AG04450 (cell line): ENCODE measurements at regions not wholly inside any gene's neighbourhood (a gene's known extent, or its start where the extent isn't known, plus 50 kb on each side); places are given as distances from the start of the nearest gene placed in this dataset.

Experiments
- CTCF ChIA-PET: fragments of 300-600, 350-600 bp; formaldehyde crosslinking; extraction: SDS; loops from one replicate; lab custom pipeline; 2022; ENCODE audit warnings: antibody characterized with exemption, inconsistent platforms; lab: Charles Lee
- POLR2A ChIA-PET: fragments of 350-600 bp; formaldehyde crosslinking; extraction: SDS; loops from one replicate; lab custom pipeline; 2021; ENCODE audit warnings: antibody characterized with exemption, inconsistent platforms; lab: Yijun Ruan, JAX
- DNase-seq: peaks from one replicate; pipeline ENCODE4 v3.0.0-alpha.2; 2011; ENCODE audit warnings: low read depth, low spot score
- H3K27ac ChIP-seq: one replicate; pipeline ENCODE4 v1.5.1; 2012; ENCODE audit warnings: low read depth, low read length, control low read depth
- H3K27me3 ChIP-seq: one replicate; pipeline ENCODE4 v1.6.0; 2012; ENCODE audit warnings: low read length; ENCODE audit not compliant: control insufficient read depth, insufficient read depth
- H3K4me3 ChIP-seq: 2 replicates; pipeline ENCODE4 v1.5.1; 2011; ENCODE audit warnings: mild to moderate bottlenecking, low read depth, low read length, control low read depth
- H3K9me3 ChIP-seq: 2 replicates; pipeline ENCODE4 v1.5.1; 2012; ENCODE audit warnings: low read length; ENCODE audit not compliant: control insufficient read depth, insufficient read depth
- TF ChIP-seq, protein P1 (sequence below): IDR thresholded peaks from 2 replicates; pipeline ENCODE4 v1.5.1; 2011; ENCODE audit warnings: low read depth, low read length, control low read depth, inconsistent platforms

DNA sequence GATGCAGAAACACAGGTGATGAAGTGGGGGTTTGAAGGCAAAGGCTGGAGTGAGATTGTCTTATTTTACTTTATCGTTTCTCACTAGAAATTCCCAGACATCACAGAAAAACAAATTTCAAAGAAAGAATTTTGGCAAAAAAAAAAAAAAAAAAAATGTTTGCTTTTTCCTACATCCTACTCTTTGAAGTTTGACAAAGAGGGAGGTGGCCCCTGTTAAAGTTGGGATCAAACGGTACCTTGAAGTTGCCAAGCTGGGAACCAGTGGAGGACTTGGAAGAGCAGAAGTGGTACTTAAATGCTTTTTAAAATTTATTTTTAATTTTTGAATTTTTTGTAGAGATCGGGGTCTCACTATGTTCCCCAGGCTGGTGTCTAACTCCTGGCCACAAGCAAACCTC, 63.9 kb upstream of the KIF5B start:
- Histone ChIP-seq H3K9me3 (peaks cover 17% of the 10 kb centered on the region), H3K27me3 (peaks cover 13% of the 10 kb centered on the region), H3K4me3 (no peak overlapping the region), H3K27ac (no peak overlapping the region)
- CTCF ChIA-PET, result no interaction called here
- POLR2A ChIA-PET, result interaction anchor here (1.0 kb wide), 1 partner anchor 19 kb away, joined by 6 read pairs; no protein-coding TSS in a partner anchor
- TF ChIP-seq, protein P1, sequence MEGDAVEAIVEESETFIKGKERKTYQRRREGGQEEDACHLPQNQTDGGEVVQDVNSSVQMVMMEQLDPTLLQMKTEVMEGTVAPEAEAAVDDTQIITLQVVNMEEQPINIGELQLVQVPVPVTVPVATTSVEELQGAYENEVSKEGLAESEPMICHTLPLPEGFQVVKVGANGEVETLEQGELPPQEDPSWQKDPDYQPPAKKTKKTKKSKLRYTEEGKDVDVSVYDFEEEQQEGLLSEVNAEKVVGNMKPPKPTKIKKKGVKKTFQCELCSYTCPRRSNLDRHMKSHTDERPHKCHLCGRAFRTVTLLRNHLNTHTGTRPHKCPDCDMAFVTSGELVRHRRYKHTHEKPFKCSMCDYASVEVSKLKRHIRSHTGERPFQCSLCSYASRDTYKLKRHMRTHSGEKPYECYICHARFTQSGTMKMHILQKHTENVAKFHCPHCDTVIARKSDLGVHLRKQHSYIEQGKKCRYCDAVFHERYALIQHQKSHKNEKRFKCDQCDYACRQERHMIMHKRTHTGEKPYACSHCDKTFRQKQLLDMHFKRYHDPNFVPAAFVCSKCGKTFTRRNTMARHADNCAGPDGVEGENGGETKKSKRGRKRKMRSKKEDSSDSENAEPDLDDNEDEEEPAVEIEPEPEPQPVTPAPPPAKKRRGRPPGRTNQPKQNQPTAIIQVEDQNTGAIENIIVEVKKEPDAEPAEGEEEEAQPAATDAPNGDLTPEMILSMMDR, result no peak
- DNase-seq, result no peak

DNA sequence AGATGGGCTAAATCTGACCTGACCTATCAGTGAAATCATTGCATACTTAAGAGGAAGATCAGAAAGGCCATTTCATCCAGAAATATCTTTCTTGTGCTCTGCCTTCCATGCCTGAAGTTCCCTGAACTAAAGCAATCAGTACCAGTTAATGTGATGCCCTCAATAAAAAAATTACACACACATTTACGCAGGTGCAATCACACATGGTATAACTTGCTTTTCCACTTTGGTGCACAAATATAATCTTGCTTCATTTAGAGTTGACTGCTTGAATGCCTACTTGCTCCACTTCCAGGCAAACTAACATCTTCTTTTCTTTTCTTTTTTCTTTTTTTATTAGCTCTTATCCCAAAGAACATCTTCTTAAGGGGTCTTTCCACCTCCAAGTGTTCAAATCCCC, 58.3 kb upstream of the KIF5B start:
- Histone ChIP-seq H3K27ac (no peak overlapping the region), H3K27me3 (peaks cover 16% of the 10 kb centered on the region), H3K9me3 (peaks cover 5% of the 10 kb centered on the region; the same call in 1 of the 2 replicates), H3K4me3 (no peak overlapping the region)
- ChIA-PET POLR2A (no interaction called here), CTCF (interaction anchor here (0.6 kb wide), 1 partner anchor 297 kb away, joined by 5 read pairs; no protein-coding TSS in a partner anchor)
- TF ChIP-seq, protein P1, result no peak
- DNase-seq, result no peak

DNA sequence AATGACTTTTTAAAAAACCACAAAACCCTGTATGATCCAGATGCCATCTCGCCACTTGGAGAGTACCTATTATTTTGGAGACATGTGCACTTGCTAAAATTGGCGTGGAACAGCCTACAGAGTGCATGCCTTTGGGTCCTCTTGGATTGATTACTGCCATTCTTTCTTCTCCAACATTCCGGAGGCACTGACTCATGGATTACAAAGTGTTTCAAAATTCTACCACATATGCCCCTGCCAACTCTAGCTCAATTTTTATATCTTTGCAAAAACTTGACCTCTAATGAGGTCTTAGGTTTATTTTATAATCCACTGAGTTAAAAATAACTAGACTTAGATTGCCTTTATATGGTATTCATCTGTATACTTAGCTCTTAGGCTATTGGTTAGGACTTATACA, 55.8 kb upstream of the KIF5B start:
- Histone ChIP-seq H3K27me3 (peaks cover 19% of the 10 kb centered on the region), H3K9me3 (peaks cover 6% of the 10 kb centered on the region; the same call in 1 of the 2 replicates), H3K27ac (no peak overlapping the region), H3K4me3 (no peak overlapping the region)
- CTCF ChIA-PET, result no interaction called here
- TF ChIP-seq, protein P1, result no peak
- POLR2A ChIA-PET, result interaction anchor here (1.0 kb wide), 1 partner anchor 11 kb away, joined by 4 read pairs; no protein-coding TSS in a partner anchor
- peak; percentile 1 for DNase-seq

DNA sequence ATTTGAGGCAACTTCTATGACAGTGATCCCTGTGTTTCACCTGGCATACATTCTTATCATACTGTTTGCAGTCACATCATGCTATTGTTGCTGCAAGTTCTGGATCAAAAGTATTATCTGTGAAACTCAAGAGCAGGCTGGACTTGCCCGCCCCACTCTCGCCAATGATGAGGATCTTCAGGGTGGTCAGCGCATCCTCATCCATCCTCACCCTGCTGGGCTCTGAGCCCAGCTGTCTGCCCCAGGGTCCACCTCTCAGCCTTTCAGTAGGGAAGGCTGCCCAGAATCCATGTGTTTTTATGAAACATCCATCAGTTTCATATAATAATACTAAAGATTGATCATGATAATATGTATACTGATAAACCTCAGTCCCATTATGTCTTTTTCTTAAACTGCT, 55.4 kb upstream of the KIF5B start:
- no peak overlapping the region for H3K4me3 ChIP-seq

DNA sequence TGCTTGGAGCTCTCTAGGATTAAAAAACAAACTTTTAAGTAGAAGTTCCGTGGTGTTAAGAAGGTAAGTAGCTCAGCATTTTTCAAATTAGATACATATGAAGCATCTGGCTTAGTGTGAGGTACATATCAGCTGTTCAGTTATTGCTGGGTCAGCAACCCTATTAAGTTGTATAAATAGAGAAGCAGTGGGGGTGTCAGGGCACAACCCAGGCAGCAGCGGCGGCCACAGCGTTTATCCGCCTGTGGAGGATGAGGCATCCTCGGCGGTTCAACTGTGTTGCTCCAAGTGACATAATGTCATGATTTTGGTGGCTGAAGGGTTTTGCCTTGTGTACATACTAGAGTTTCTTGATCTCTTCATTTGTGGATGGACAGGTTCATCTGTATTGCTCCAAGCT, 54.6 kb upstream of the KIF5B start:
- ChIA-PET CTCF (no interaction called here), POLR2A (no interaction called here)
- Histone ChIP-seq H3K27ac (no peak overlapping the region), H3K9me3 (peaks cover 6% of the 10 kb centered on the region; the same call in 1 of the 2 replicates), H3K27me3 (peaks cover 15% of the 10 kb centered on the region), H3K4me3 (no peak overlapping the region)
- TF ChIP-seq, protein P1, result no peak
- no peak for DNase-seq

More for the DNA sequence above, 55.4 kb upstream of the KIF5B start:
- Histone ChIP-seq H3K27me3 (peaks cover 19% of the 10 kb centered on the region), H3K27ac (no peak overlapping the region), H3K9me3 (peaks cover 6% of the 10 kb centered on the region; the same call in 1 of the 2 replicates)
- no peak for DNase-seq
- TF ChIP-seq, protein P1, result no peak
- ChIA-PET CTCF (no interaction called here), POLR2A (interaction anchor here (1.0 kb wide), 1 partner anchor 11 kb away, joined by 4 read pairs; no protein-coding TSS in a partner anchor)
